Vagina (tissue), 2 donors: ENCODE measurements at regions not wholly inside any gene's neighbourhood (a gene's known extent, or its start where the extent isn't known, plus 50 kb on each side); places are given as distances from the start of the nearest gene placed in this dataset.

Source experiments
- POLR2A ChIP-seq, 2 donors: fragments of 450-650 bp; IDR thresholded peaks; one replicate each; pipeline ENCODE4 v1.6.1; 2017; ENCODE audit warnings: antibody characterized with exemption in 2 of 2, mild to moderate bottlenecking in 2 of 2, moderate library complexity in 2 of 2
- POLR2AphosphoS5 ChIP-seq, 2 donors: sonication (generic); formaldehyde crosslinking; IDR thresholded peaks; one replicate each; pipeline ENCODE4 v1.9.0; 2017; ENCODE audit warnings: antibody characterized with exemption in 2 of 2, mild to moderate bottlenecking in 2 of 2, low read depth in 1 of 2; ENCODE audit not compliant: insufficient read depth in 1 of 2
- TF ChIP-seq, protein P1 (sequence below), 3 experiments: fragments of 450-650 bp in 2 of 3; fragments of 200-600 bp in 1 of 3; sonication (generic) in 1 of 3; IDR thresholded peaks; one replicate each; pipeline ENCODE4 v1.5.1; 2017 to 2019; ENCODE audit warnings: antibody characterized with exemption in 3 of 3, mild to moderate bottlenecking in 2 of 3, moderate library complexity in 2 of 3

DNA sequence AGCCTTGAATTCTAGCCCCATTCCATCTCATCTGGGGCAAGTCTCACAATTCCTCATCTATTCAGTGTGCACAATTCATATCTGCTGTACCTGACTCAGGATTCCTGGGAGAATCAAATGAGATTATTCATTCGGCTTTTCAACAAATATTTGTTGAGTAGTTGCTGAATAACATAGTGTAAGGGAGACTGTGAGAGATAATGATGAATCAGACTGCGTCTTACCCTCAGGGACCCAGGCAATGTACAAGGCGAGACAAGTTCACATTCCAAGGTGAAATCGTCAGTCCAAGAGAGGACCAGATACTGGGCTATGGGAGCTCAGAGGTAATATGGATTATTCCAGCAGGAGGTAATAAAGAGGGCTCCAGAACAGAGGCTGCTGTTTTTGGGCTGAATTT is 67.8 kb upstream of the SMYD2 start:
- TF ChIP-seq, protein P1, sequence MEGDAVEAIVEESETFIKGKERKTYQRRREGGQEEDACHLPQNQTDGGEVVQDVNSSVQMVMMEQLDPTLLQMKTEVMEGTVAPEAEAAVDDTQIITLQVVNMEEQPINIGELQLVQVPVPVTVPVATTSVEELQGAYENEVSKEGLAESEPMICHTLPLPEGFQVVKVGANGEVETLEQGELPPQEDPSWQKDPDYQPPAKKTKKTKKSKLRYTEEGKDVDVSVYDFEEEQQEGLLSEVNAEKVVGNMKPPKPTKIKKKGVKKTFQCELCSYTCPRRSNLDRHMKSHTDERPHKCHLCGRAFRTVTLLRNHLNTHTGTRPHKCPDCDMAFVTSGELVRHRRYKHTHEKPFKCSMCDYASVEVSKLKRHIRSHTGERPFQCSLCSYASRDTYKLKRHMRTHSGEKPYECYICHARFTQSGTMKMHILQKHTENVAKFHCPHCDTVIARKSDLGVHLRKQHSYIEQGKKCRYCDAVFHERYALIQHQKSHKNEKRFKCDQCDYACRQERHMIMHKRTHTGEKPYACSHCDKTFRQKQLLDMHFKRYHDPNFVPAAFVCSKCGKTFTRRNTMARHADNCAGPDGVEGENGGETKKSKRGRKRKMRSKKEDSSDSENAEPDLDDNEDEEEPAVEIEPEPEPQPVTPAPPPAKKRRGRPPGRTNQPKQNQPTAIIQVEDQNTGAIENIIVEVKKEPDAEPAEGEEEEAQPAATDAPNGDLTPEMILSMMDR (IDR thresholded peaks at IDR 0.05) = no peak
- TF ChIP-seq POLR2A (IDR thresholded peaks at IDR 0.05) (no peak), POLR2AphosphoS5 (IDR thresholded peaks at IDR 0.05; ENCODE audit: insufficient read depth in 1 of 2, low read depth in 1 of 2) (no peak)
